HFFc6 (cell line): ENCODE measurements at regions not wholly inside any gene's neighbourhood (a gene's known extent, or its start where the extent isn't known, plus 50 kb on each side); places are given as distances from the start of the nearest gene placed in this dataset.

Experiments
- DNase-seq: peaks from one replicate; pipeline ENCODE4 v3.0.0-alpha.2; 2018
- H3K27ac Mint-ChIP-seq: 2 replicates; pipeline ENCODE4 v1.8.0; 2020; ENCODE audit warnings: mild to moderate bottlenecking, mixed read lengths
- H3K27me3 Mint-ChIP-seq: 2 replicates; pipeline ENCODE4 v1.8.0; 2021; ENCODE audit warnings: mild to moderate bottlenecking, moderate library complexity, mixed read lengths; ENCODE audit not compliant: insufficient read depth
- H3K36me3 Mint-ChIP-seq: 2 replicates; pipeline ENCODE4 v1.8.0; 2021; ENCODE audit warnings: low read depth, mixed read lengths
- H3K4me1 Mint-ChIP-seq: 2 replicates; pipeline ENCODE4 v1.8.0; 2020; ENCODE audit warnings: low read depth, mixed read lengths
- H3K4me3 Mint-ChIP-seq: 2 replicates; pipeline ENCODE4 v1.8.0; 2020; ENCODE audit warnings: mild to moderate bottlenecking, moderate library complexity, mixed read lengths
- H3K9me3 Mint-ChIP-seq: 2 replicates; pipeline ENCODE4 v1.8.0; 2020; ENCODE audit warnings: mild to moderate bottlenecking, mixed read lengths
- TF ChIP-seq, protein P1 (sequence below): fragments of 200-600 bp; sonication (generic); IDR thresholded peaks from 2 replicates; pipeline ENCODE4 v1.5.0; 2021; ENCODE audit warnings: antibody characterized with exemption, mild to moderate bottlenecking

DNA sequence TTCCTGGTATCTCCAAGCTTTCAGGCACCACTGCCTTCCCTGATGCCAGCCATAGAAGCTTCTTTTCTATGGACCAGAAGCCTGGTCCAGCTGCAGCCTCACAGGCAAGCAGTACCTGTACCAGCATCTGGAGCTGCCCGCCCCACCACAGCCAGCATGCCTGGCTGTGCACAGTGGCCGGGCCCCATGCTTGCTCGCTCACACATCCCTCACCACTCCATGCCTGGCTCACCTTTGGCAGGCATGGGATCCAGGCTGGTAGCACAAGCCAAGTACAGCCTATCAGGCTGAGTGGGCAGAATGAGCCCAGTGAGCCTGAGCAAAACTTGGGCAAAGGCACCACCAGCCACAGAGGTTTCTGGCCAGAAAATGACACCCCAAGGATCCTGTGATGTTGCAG lies 93.4 kb downstream of the TPRA1 start:
- DNase-seq, result no peak

DNA sequence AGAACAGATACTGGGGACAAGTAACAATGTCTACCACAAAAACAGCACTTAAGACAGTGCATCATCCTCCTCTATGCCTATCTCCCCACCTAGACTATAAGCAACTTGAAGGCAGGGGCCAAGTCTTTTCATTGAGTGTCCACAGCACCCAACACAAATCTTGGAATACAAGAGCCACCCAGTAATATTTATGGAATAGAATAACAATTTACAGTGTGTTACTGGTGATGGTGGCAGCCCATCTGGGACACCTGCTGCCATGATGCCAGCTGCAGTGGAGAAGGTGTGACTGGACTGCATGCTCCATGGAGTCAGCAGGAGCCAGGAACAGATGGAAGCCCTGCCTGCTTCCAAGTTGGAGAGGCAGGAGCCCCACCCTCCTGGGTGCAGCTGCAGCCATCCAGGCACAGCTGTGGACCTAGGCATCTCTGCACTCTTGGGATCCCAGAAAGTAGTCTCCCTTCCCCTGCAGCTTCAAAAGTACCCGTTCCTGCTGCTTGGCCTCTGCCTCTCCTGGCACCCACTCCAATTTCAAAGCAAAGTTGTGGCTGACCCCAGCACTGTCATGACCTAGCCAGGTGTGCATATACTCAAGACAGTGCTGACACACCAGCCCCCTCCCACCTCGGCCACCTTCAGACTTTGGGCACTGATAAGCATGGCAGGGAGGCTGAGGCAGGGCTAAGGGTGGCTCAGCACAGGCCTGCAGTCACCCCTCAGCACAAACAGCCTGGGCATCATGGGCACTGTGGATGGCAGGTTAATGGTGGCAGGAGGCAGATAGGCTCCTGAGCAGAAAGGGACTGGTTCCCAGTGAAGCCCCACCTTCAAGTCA lies 94.5 kb downstream of the TPRA1 start:
- Mint-ChIP-seq H3K36me3 (peaks cover 6% of the 10 kb centered on the region), H3K27me3 (peaks cover 23% of the 10 kb centered on the region), H3K9me3 (peaks cover 13% of the 10 kb centered on the region), H3K4me1 (no peaks in the 10 kb centered on the region), H3K27ac (no peak overlapping the region), H3K4me3 (no peak overlapping the region)
- DNase-seq, result no peak
- TF ChIP-seq, protein P1, sequence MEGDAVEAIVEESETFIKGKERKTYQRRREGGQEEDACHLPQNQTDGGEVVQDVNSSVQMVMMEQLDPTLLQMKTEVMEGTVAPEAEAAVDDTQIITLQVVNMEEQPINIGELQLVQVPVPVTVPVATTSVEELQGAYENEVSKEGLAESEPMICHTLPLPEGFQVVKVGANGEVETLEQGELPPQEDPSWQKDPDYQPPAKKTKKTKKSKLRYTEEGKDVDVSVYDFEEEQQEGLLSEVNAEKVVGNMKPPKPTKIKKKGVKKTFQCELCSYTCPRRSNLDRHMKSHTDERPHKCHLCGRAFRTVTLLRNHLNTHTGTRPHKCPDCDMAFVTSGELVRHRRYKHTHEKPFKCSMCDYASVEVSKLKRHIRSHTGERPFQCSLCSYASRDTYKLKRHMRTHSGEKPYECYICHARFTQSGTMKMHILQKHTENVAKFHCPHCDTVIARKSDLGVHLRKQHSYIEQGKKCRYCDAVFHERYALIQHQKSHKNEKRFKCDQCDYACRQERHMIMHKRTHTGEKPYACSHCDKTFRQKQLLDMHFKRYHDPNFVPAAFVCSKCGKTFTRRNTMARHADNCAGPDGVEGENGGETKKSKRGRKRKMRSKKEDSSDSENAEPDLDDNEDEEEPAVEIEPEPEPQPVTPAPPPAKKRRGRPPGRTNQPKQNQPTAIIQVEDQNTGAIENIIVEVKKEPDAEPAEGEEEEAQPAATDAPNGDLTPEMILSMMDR, result no peak

More for the DNA sequence above, 93.4 kb downstream of the TPRA1 start:
- H3K4me3 Mint-ChIP-seq, result no peak overlapping the region
- H3K36me3 Mint-ChIP-seq, result peaks cover 6% of the 10 kb centered on the region
- peaks cover 16% of the 10 kb centered on the region for H3K9me3 Mint-ChIP-seq
- H3K27me3 Mint-ChIP-seq, result peaks cover 20% of the 10 kb centered on the region
- TF ChIP-seq, protein P1, result no peak
- H3K27ac Mint-ChIP-seq, result no peak overlapping the region
- no peaks in the 10 kb centered on the region for H3K4me1 Mint-ChIP-seq

DNA sequence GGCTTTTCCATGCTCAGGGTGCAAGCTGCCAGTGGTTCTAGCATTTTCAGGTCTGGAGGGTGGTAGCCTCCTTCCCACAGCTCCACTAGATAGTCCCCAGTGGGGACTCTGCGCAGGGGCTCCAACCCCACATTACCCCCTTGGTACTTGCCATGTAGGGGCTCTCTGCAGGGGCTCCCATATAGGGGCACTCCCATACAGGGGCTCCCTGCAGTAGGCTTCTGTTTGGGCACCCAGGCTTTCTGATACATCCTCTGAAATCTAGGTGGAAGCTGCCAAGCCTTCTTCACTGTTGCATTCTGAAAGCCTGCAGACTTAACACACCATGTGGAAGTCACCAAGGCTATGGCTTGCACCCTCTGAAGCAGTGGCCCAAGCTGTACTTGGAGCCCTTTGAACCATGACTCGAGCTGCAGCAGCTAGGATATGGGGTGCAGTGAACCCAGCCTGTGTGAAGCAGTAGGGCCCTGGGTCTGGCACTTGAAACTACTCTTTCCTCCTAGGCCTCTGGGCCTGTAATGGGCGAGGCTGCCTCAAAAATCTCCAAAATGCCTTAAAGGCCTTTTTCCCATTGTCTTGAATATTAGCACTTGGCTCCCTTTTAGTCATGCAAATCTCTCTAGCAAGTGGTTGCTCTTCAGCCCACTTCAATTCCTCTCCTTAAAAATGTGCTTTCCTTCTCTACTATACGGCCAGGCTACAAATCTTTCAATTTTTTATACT lies 96.4 kb downstream of the TPRA1 start:
- Mint-ChIP-seq H3K36me3 (no peaks in the 10 kb centered on the region), H3K4me1 (no peaks in the 10 kb centered on the region), H3K27ac (no peak overlapping the region), H3K4me3 (no peak overlapping the region), H3K9me3 (no peaks in the 10 kb centered on the region), H3K27me3 (peaks cover 23% of the 10 kb centered on the region)
- TF ChIP-seq, protein P1, result no peak
- no peak for DNase-seq

DNA sequence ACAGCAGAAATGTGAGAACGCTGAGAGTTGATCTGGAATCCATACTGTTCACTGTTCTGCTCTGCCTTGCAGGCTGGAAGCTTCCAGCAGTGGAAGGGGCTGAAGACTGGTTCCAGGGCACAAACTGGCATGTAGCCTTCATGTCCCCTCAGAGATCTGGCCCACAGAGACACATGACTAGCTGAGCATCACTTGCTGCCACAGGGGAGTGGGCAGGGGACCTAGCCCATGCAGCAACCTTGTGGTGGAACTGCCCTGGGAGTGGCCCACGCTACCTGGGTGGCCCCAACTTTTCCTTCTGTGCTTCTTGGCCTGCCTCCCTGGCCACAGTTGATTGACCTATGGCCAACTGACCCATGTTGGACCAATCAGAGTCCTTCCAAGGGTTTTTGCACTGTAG lies 98.1 kb downstream of the TPRA1 start:
- TF ChIP-seq, protein P1, result no peak

DNA sequence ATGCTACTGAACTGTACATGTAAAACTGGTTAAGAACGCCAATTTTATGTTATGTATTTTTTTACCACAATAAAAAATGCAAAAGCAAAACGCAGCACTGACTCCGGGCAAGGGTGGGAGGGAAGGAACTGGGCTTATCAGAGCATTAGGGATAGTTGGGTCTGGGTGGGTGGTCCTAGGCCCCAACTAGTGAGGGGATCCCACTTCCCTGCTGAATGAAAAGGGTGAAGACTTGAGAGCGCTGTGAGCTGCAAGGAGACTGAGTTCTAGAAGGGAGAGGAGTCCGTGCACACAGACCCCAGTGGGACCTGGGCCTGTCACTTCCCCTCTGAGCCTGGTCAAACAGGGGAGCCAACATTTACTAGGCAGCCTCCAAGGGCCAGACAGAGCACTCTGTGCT lies 98.6 kb downstream of the TPRA1 start:
- Mint-ChIP-seq H3K27me3 (peaks cover 30% of the 10 kb centered on the region), H3K36me3 (no peaks in the 10 kb centered on the region), H3K27ac (no peak overlapping the region), H3K4me1 (no peaks in the 10 kb centered on the region), H3K4me3 (no peak overlapping the region), H3K9me3 (no peaks in the 10 kb centered on the region)
- TF ChIP-seq, protein P1, result no peak
- DNase-seq, result no peak

More for the DNA sequence above, 98.1 kb downstream of the TPRA1 start:
- Mint-ChIP-seq H3K4me3 (no peak overlapping the region), H3K27me3 (peaks cover 30% of the 10 kb centered on the region), H3K9me3 (no peaks in the 10 kb centered on the region), H3K4me1 (no peaks in the 10 kb centered on the region), H3K27ac (no peak overlapping the region), H3K36me3 (no peaks in the 10 kb centered on the region)
- DNase-seq, result no peak
